HG03175 (cell line): ENCODE measurements at regions not wholly inside any gene's neighbourhood (a gene's known extent, or its start where the extent isn't known, plus 50 kb on each side); places are given as distances from the start of the nearest gene placed in this dataset.
"Not testable (repeated sequence)": the region's sequence is repeated elsewhere in the genome, so short reads cannot be mapped to it uniquely, and the experiment has no call there.

Source experiments
- ATAC-seq: cut with Tn5 transposase; IDR thresholded peaks from one replicate; pipeline ENCODE4 v1.9.1; 2021; ENCODE audit warnings: mild to moderate bottlenecking, moderate library complexity; ENCODE audit not compliant: unreplicated experiment

GRCh38 chr5:34550247-34550646 lies 105.9 kb upstream of the RAI14 start:
- ATAC-seq, result no peak

- no peak for ATAC-seq
Observed at GRCh38 chr5:34550964-34551363, 105.2 kb upstream of the RAI14 start.

GRCh38 chr5:34551911-34552433 lies 104.2 kb upstream of the RAI14 start:
- no peak for ATAC-seq

- ATAC-seq, result no peak
Observed at GRCh38 chr5:34552686-34553085, 103.4 kb upstream of the RAI14 start.

- ATAC-seq, result no peak
Observed at GRCh38 chr5:34553581-34553980, 102.5 kb upstream of the RAI14 start.

- no peak for ATAC-seq
Observed at GRCh38 chr5:34554641-34555040, 101.5 kb upstream of the RAI14 start.

- ATAC-seq, result no peak
Observed at GRCh38 chr5:34555699-34556508, 100.2 kb upstream of the RAI14 start.

- no peak for ATAC-seq
Observed at GRCh38 chr5:34556509-34556782, 99.7 kb upstream of the RAI14 start.

GRCh38 chr5:34561581-34561980 lies 94.5 kb upstream of the RAI14 start:
- not testable (repeated sequence) for ATAC-seq

- no peak for ATAC-seq
Observed at GRCh38 chr5:34562791-34563190, 93.3 kb upstream of the RAI14 start.

- no peak for ATAC-seq
Observed at GRCh38 chr5:34563269-34563668, 92.9 kb upstream of the RAI14 start.

- ATAC-seq, result no peak
Observed at GRCh38 chr5:34563931-34564709, 92.0 kb upstream of the RAI14 start.

- ATAC-seq, result no peak
Observed at GRCh38 chr5:34564710-34565235, 91.4 kb upstream of the RAI14 start.

GRCh38 chr5:34570143-34570542 lies 86.0 kb upstream of the RAI14 start:
- ATAC-seq, result no peak

- ATAC-seq, result no peak
Observed at GRCh38 chr5:34570721-34571676, 85.1 kb upstream of the RAI14 start.

GRCh38 chr5:34571677-34572041 lies 84.5 kb upstream of the RAI14 start:
- ATAC-seq, result no peak

GRCh38 chr5:34574936-34575467 lies 81.1 kb upstream of the RAI14 start:
- no peak for ATAC-seq

- no peak for ATAC-seq
Observed at GRCh38 chr5:34576891-34577666, 79.0 kb upstream of the RAI14 start.

GRCh38 chr5:34578962-34579361 lies 77.2 kb upstream of the RAI14 start:
- no peak for ATAC-seq

GRCh38 chr5:34580983-34581382 lies 75.1 kb upstream of the RAI14 start:
- ATAC-seq, result no peak
